ENCODE measurements at regions not wholly inside any gene's neighbourhood (a gene's known extent, or its start where the extent isn't known, plus 50 kb on each side); places are given as distances from the start of the nearest gene placed in this dataset.

- peak; percentile 21 for DNase-seq
Observed at GRCh38 chr6:27053738-27054137, 193.8 kb upstream of the PRSS16 start.

- DNase-seq: no peak
Observed at GRCh38 chr6:27056615-27057014, 190.9 kb upstream of the PRSS16 start.

DNA sequence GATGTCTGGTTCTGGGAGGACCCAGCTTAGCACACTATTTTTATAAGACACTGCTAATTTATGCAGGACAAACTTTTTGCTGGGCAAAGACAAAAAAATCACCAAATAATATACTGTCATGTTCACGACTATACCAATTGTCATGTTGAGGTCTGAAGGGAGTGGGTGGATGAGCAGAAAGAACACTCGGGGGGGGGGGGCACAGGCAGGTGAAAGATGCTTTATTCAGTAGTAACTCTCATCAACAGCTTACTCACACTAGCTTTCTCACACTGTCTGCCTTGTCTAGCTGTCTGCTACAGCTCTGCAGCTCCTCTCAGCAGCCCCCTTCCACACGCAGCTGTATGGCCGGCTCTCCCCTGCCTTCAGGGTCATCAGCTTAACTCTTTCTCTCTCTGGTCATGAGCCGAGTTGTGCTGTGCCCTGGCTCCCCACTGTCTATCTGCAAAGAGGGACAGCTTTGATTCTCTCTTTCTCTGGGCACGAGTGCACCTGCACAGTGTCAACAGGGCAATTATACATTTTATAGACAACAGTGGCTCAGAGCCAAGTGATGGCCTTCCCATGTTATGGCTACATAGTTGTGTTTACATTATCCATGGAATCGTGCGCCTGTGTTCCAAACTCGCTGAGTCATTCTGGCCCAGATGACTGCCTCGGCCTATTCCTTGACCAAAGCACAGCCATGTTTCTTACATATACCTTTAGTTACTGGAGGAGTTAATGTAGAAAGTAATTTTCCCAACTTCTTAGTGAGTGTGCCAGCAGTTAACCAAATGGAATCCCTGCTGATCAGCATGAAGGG lies 187.7 kb upstream of the PRSS16 start:
- DNase-seq: peak; percentile 95

GRCh38 chr6:27061235-27061993 lies 186.1 kb upstream of the PRSS16 start:
- DNase-seq: no peak

- DNase-seq: no peak
Observed at GRCh38 chr6:27062755-27063154, 184.7 kb upstream of the PRSS16 start.

DNA sequence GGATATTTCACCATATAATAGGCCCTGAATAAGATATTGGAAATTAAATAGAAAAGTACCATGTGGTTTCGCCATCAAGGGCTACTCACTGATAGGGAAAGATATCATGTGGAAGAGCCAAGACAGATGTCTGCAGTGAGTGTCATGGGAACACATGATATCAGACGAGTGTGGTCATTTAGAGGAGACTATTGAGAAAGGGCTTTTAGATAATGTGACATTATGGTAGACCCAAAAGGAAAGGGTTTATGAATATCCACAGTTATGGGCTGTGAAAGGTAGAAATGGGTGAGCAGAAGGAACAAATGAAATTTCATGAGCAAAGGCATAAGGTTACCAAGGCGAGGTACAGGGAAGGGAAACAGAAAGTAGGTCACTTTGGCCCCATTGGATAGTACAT lies 182.3 kb upstream of the PRSS16 start:
- no peak for DNase-seq

DNA sequence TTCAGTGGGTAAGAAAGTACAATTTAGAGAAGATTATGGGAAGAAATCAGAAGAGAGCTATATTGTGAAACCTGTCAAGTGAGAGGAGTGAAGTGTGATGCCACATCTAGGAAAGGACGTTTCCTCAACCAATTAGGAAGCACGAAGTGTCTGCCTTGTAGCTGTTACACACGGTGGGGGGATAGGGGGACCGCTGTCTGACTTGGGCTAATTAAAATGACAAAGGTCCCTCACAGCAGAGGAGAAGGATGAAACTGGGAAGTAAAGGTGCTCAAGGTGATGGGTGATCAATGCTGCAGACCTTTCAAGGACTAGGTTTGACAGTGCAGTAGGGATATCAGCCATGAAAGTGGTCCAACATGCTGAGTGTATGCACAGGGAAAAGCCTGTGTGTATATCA lies 181.1 kb upstream of the PRSS16 start:
- no peak for DNase-seq

DNA sequence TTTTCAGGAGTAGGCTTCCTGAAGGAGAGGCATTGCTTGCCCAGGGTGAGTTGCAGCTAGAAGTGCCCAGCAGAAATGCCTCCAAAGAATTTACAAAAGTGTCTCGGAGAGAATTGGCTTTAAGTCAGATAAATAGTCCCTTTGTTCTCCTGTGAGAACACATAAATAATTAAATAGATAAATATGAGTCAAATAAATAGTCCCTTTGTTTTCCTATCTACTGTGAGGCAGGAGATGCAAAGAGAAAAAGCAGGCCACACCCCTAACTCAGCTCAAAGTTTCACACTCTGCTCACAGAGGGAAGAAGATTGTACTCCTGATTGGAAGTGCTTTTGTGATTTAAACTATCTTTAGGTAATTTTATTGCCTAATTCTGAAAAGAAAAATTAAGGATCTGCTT lies 180.7 kb upstream of the PRSS16 start:
- DNase-seq: no peak

- DNase-seq: no peak
Observed at GRCh38 chr6:27073441-27073840, 174.1 kb upstream of the PRSS16 start.

- DNase-seq: no peak
Observed at GRCh38 chr6:27076116-27076515, 171.4 kb upstream of the PRSS16 start.

- peak; percentile 54 for DNase-seq
Observed at GRCh38 chr6:27078734-27079357, 168.7 kb upstream of the PRSS16 start.

DNA sequence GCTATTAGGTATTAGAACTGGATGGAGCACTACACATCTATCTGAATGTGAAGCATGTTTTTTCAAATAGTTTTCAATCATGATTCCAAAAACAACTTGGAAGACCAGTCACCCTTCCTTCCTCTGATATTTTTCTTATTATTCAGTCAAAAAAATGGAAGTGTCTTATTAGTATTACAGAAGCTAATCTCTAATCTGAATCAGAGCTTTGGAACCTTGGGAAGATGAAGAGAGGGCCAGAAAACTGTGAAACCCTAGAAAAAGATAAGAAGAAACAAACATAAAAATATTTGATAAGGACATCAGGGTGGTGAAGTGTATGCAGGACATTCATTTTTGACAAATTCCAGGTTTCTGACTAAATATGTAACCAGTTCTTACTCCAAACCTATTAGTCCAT lies 166.3 kb upstream of the PRSS16 start:
- DNase-seq: no peak

GRCh38 chr6:27081931-27082330 lies 165.6 kb upstream of the PRSS16 start:
- DNase-seq: peak; percentile 26

- DNase-seq: no peak
Observed at GRCh38 chr6:27088068-27088467, 159.4 kb upstream of the PRSS16 start.

DNA sequence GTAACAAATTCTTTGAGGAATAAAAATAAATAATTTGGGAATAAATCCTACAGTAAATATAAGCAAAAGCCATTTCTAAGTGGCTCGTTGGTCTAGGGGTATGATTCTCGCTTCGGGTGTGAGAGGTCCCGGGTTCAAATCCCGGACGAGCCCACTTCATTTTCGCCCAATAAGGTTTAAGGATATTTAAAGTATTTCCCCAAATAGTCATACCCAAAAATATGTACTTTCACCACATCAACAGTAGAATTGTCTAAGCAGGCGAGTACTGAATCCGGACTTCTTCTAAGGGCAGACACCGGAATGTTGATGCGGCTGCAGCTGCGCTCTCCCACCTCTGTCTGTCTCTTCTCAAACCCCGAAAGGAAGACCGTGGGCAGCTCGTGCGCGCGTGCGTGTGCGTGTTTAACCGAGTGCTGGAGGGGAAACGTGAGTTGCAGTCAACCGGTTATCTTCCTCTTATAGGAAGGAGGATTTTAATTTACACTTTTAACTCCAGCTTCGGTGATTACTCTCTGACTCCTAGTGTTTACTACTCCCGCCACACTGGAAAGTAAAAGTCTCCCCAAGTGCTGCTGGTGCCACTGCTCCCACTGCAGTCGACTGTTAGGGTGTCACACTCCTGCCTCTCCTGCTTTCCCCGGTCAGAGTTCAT lies 155.7 kb upstream of the PRSS16 start:
- DNase-seq: no peak

DNA sequence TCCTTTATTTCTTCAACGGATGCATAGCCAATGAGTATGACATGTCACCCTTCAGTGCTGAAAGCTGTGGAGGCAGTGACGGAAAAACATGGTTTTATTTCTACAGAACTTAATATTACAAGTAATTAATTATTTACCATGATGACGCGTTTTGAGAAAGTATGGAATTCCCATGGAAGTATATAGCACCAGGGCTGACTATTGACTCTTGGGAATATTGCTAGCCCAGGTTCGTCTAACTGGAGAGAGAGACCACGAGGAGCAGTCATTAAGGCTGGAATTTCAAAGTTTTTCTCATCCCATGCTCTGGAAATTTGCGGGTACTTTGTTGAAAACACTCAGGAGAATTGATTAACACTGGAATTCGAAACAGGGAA lies 155.2 kb upstream of the PRSS16 start:
- DNase-seq: no peak

- DNase-seq: no peak
Observed at GRCh38 chr6:27095914-27096313, 151.6 kb upstream of the PRSS16 start.

- no peak for DNase-seq
Observed at GRCh38 chr6:27096834-27097511, 150.5 kb upstream of the PRSS16 start.

DNA sequence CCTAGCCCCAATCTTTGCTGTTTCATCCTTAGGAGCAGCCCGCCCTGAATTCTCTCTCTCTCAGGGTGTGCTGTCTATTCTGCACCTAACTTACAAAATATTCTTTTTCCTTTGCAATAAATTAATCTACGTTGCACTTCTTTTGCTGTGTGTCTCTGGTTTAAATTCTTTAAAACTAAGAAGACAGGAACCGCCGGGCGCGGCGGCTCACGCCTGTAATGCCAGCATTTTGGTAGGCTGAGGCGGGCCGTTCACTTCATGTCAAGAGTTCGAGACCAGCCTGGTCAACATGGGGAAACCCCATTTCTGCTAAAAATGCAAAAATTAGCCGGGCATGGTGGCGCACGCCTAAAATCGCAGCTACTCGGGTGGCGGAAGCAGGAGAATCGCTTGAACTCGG lies 148.5 kb upstream of the PRSS16 start:
- DNase-seq: no peak

DNA sequence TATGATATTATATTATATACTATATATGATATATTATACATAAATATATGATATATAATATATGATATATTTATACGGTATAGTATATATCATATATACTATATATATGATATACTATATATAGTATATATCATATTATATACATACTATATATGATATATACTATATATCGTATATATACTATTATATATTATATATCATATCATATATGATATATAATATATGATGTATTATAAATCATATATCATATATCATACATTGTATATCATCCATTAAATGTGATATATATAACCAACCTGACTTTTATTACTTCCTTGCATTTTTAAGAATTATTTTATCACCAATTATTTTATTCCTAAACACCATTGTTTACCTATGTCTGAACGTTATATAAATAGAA lies 146.6 kb upstream of the PRSS16 start:
- DNase-seq: no peak

GRCh38 chr6:27101824-27102223 lies 145.7 kb upstream of the PRSS16 start:
- no peak for DNase-seq

- no peak for DNase-seq
Observed at GRCh38 chr6:27106382-27106781, 141.1 kb upstream of the PRSS16 start.

DNA sequence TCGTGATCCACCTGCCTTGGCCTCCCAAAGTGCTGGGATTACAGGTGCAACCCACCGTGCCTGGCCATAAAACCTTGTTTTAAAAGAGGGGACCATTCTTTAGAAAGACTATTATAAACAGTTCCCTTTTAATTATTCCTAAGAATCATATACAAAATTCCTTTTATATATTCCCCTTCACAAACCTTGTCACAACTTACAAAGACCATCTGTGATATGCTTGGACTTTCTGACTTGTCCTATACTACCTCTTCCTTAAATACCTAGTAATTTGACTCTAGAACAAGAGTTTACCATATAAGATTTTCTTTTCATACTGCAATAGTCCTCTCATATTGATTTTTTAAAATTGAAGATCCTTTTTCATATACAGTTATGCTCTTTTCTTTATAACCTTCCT lies 135.8 kb upstream of the PRSS16 start:
- no peak for DNase-seq
